HG02798 (cell line): ENCODE measurements at regions not wholly inside any gene's neighbourhood (a gene's known extent, or its start where the extent isn't known, plus 50 kb on each side); places are given as distances from the start of the nearest gene placed in this dataset.

Experiments used
- ATAC-seq: cut with Tn5 transposase; IDR thresholded peaks from one replicate; pipeline ENCODE4 v1.9.1; 2021; ENCODE audit warnings: mild to moderate bottlenecking; ENCODE audit not compliant: unreplicated experiment, poor library complexity

GRCh38 chr22:48805516-48805915, 1022.2 kb downstream of the BRD1 start:
- ATAC-seq = no peak

- ATAC-seq = no peak
Observed at GRCh38 chr22:48804811-48805301, 1022.8 kb downstream of the BRD1 start.

GRCh38 chr22:48803948-48804810, 1023.5 kb downstream of the BRD1 start:
- ATAC-seq = no peak

- no peak for ATAC-seq
Observed at GRCh38 chr22:48803171-48803947, 1024.3 kb downstream of the BRD1 start.

- no peak for ATAC-seq
Observed at GRCh38 chr22:48802576-48802975, 1025.1 kb downstream of the BRD1 start.

GRCh38 chr22:48800886-48801607, 1026.6 kb downstream of the BRD1 start:
- ATAC-seq = no peak

GRCh38 chr22:48800036-48800885, 1027.4 kb downstream of the BRD1 start:
- ATAC-seq = no peak

- ATAC-seq = no peak
Observed at GRCh38 chr22:48799227-48799970, 1028.3 kb downstream of the BRD1 start.

- ATAC-seq = no peak
Observed at GRCh38 chr22:48798281-48799226, 1029.1 kb downstream of the BRD1 start.

- no peak for ATAC-seq
Observed at GRCh38 chr22:48797731-48798130, 1029.9 kb downstream of the BRD1 start.

- no peak for ATAC-seq
Observed at GRCh38 chr22:48796310-48797015, 1031.2 kb downstream of the BRD1 start.

GRCh38 chr22:48795664-48796063, 1032.0 kb downstream of the BRD1 start:
- no peak for ATAC-seq

GRCh38 chr22:48794906-48795305, 1032.8 kb downstream of the BRD1 start:
- no peak for ATAC-seq

- ATAC-seq = no peak
Observed at GRCh38 chr22:48793949-48794348, 1033.7 kb downstream of the BRD1 start.

- ATAC-seq = no peak
Observed at GRCh38 chr22:48786679-48786996, 1041.0 kb downstream of the BRD1 start.

- no peak for ATAC-seq
Observed at GRCh38 chr22:48785792-48786678, 1041.6 kb downstream of the BRD1 start.
